CD4-positive, alpha-beta T cell treated with Interleukin-17A for 4 hours (primary cell): ENCODE measurements at regions not wholly inside any gene's neighbourhood (a gene's known extent, or its start where the extent isn't known, plus 50 kb on each side); places are given as distances from the start of the nearest gene placed in this dataset.
"Not testable (repeated sequence)": the region's sequence is repeated elsewhere in the genome, so short reads cannot be mapped to it uniquely, and the experiment has no call there.

Experiments used
- DNase-seq: peaks from one replicate; pipeline ENCODE4 v3.0.0-alpha.2; 2020; ENCODE audit warnings: mixed read lengths

GRCh38 chr6:99668036-99668705 lies 61.5 kb downstream of the PRDM13 start:
- no peak for DNase-seq

- no peak for DNase-seq
These were observed 83.5 kb downstream of the PRDM13 start for GRCh38 chr6:99689916-99690685.

- DNase-seq: not testable (repeated sequence)
These were observed 95.7 kb downstream of the PRDM13 start for GRCh38 chr6:99702287-99702686.

- no peak for DNase-seq
These were observed 102.4 kb downstream of the PRDM13 start for GRCh38 chr6:99709062-99709461.

GRCh38 chr6:99711302-99711701 lies 104.7 kb downstream of the PRDM13 start:
- no peak for DNase-seq

- DNase-seq: no peak
These were observed 105.3 kb downstream of the PRDM13 start for GRCh38 chr6:99711925-99712324.

GRCh38 chr6:99712519-99712918 lies 105.9 kb downstream of the PRDM13 start:
- DNase-seq: no peak

- not testable (repeated sequence) for DNase-seq
These were observed 115.4 kb downstream of the PRDM13 start for GRCh38 chr6:99722043-99722442.

GRCh38 chr6:99730237-99730636 lies 123.6 kb downstream of the PRDM13 start:
- DNase-seq: not testable (repeated sequence)

GRCh38 chr6:99736302-99736701 lies 129.7 kb downstream of the PRDM13 start:
- no peak for DNase-seq

GRCh38 chr6:99739526-99739925 lies 132.9 kb downstream of the PRDM13 start:
- DNase-seq: no peak

GRCh38 chr6:99741092-99741491 lies 134.5 kb downstream of the PRDM13 start:
- DNase-seq: no peak

- DNase-seq: no peak
These were observed 137.0 kb downstream of the PRDM13 start for GRCh38 chr6:99743647-99744046.

- DNase-seq: no peak
These were observed 139.0 kb downstream of the PRDM13 start for GRCh38 chr6:99745651-99746050.

GRCh38 chr6:99746261-99746895 lies 139.7 kb downstream of the PRDM13 start:
- DNase-seq: peak; percentile 63

GRCh38 chr6:99761711-99762110 lies 155.1 kb downstream of the PRDM13 start:
- no peak for DNase-seq

GRCh38 chr6:99768166-99768565 lies 161.5 kb downstream of the PRDM13 start:
- no peak for DNase-seq

- DNase-seq: no peak
These were observed 173.3 kb downstream of the PRDM13 start for GRCh38 chr6:99779631-99780555.

GRCh38 chr6:99780556-99780885 lies 173.9 kb downstream of the PRDM13 start:
- no peak for DNase-seq

- no peak for DNase-seq
These were observed 183.1 kb downstream of the PRDM13 start for GRCh38 chr6:99789767-99790166.

GRCh38 chr6:99790679-99791078 lies 184.0 kb downstream of the PRDM13 start:
- no peak for DNase-seq

- DNase-seq: no peak
These were observed 192.2 kb downstream of the MCHR2 start for GRCh38 chr6:99801805-99802204.
